ENCODE measurements at regions not wholly inside any gene's neighbourhood (a gene's known extent, or its start where the extent isn't known, plus 50 kb on each side); places are given as distances from the start of the nearest gene placed in this dataset.
"Not testable (repeated sequence)": the region's sequence is repeated elsewhere in the genome, so short reads cannot be mapped to it uniquely, and the experiment has no call there.

GRCh38 chr13:103883698-103884097, 817.5 kb upstream of the SLC10A2 start:
- no peak for DNase-seq

- no peak for DNase-seq
Observed at GRCh38 chr13:103883164-103883563, 816.9 kb upstream of the SLC10A2 start.

GRCh38 chr13:103880146-103880545, 813.9 kb upstream of the SLC10A2 start:
- DNase-seq: not testable (repeated sequence)

GRCh38 chr13:103878891-103879605, 812.8 kb upstream of the SLC10A2 start:
- no peak for DNase-seq

- no peak for DNase-seq
Observed at GRCh38 chr13:103876571-103876970, 810.4 kb upstream of the SLC10A2 start.

- no peak for DNase-seq
Observed at GRCh38 chr13:103873725-103874124, 807.5 kb upstream of the SLC10A2 start.

- DNase-seq: no peak
Observed at GRCh38 chr13:103866048-103866447, 799.8 kb upstream of the SLC10A2 start.

GRCh38 chr13:103862525-103862924, 796.3 kb upstream of the SLC10A2 start:
- no peak for DNase-seq

GRCh38 chr13:103859952-103860351, 793.7 kb upstream of the SLC10A2 start:
- no peak for DNase-seq

GRCh38 chr13:103852036-103852435, 785.8 kb upstream of the SLC10A2 start:
- no peak for DNase-seq

- no peak for DNase-seq
Observed at GRCh38 chr13:103844471-103844870, 778.3 kb upstream of the SLC10A2 start.

- DNase-seq: no peak
Observed at GRCh38 chr13:103839460-103839859, 773.2 kb upstream of the SLC10A2 start.

- DNase-seq: no peak
Observed at GRCh38 chr13:103835052-103835451, 768.8 kb upstream of the SLC10A2 start.

- DNase-seq: no peak
Observed at GRCh38 chr13:103833294-103833852, 767.2 kb upstream of the SLC10A2 start.

GRCh38 chr13:103815619-103816018, 749.4 kb upstream of the SLC10A2 start:
- no peak for DNase-seq

GRCh38 chr13:103812971-103813370, 746.8 kb upstream of the SLC10A2 start:
- no peak for DNase-seq

- DNase-seq: no peak
Observed at GRCh38 chr13:103812558-103812957, 746.3 kb upstream of the SLC10A2 start.

- DNase-seq: no peak
Observed at GRCh38 chr13:103810026-103810425, 743.8 kb upstream of the SLC10A2 start.

- DNase-seq: no peak
Observed at GRCh38 chr13:103805771-103806170, 739.6 kb upstream of the SLC10A2 start.

GRCh38 chr13:103803349-103803748, 737.1 kb upstream of the SLC10A2 start:
- DNase-seq: no peak

- no peak for DNase-seq
Observed at GRCh38 chr13:103799028-103799427, 732.8 kb upstream of the SLC10A2 start.

- DNase-seq: no peak
Observed at GRCh38 chr13:103795892-103796478, 729.8 kb upstream of the SLC10A2 start.

- no peak for DNase-seq
Observed at GRCh38 chr13:103794526-103794925, 728.3 kb upstream of the SLC10A2 start.

GRCh38 chr13:103788061-103788652, 721.9 kb upstream of the SLC10A2 start:
- DNase-seq: no peak
